ENCODE measurements at regions not wholly inside any gene's neighbourhood (a gene's known extent, or its start where the extent isn't known, plus 50 kb on each side); places are given as distances from the start of the nearest gene placed in this dataset.

GRCh38 chr2:38190542-38191218 is 114.7 kb upstream of the CYP1B1 start:
- TF ChIP-seq EZH2 (IDR thresholded peaks at IDR 0.05; ENCODE audit: insufficient read depth, poor library complexity, severe bottlenecking) (no peak), EZH2phosphoT487 (IDR thresholded peaks at IDR 0.05; ENCODE audit: insufficient read depth, low read depth) (0 out of 2 replicates have a peak, but pooled peaks have one; percentile 57)
